Smooth muscle cell (in vitro differentiated cells): ENCODE measurements at regions not wholly inside any gene's neighbourhood (a gene's known extent, or its start where the extent isn't known, plus 50 kb on each side); places are given as distances from the start of the nearest gene placed in this dataset.

Experiments used
- DNase-seq: peaks from one replicate; lab custom pipeline; 2025; ENCODE audit not compliant: unreplicated experiment; lab: John Stamatoyannopoulos, UW
- H2AFZ ChIP-seq: fragments of 200-600 bp; sonication (generic); 2 replicates; pipeline ENCODE4 v1.6.0; 2016; ENCODE audit warnings: antibody characterized with exemption, low read depth, mild to moderate bottlenecking
- H3F3A ChIP-seq: fragments of 200-600 bp; sonication (generic); 2 replicates; pipeline ENCODE4 v1.6.0; 2017; ENCODE audit warnings: antibody characterized with exemption, low read depth
- H3K27ac ChIP-seq: fragments of 200-600 bp; sonication (generic); 2 replicates; pipeline ENCODE4 v1.5.1; 2016; ENCODE audit warnings: low read depth, mild to moderate bottlenecking
- H3K27me3 ChIP-seq: fragments of 200-600 bp; sonication (generic); 2 replicates; pipeline ENCODE4 v1.6.1; 2016; ENCODE audit warnings: low read depth, mild to moderate bottlenecking
- H3K36me3 ChIP-seq: fragments of 200-600 bp; sonication (generic); 2 replicates; pipeline ENCODE4 v1.5.1; 2016; ENCODE audit warnings: low read depth
- H3K4me1 ChIP-seq: fragments of 200-600 bp; sonication (generic); 2 replicates; pipeline ENCODE4 v1.5.1; 2016; ENCODE audit warnings: low read depth
- H3K4me2 ChIP-seq: fragments of 200-600 bp; sonication (generic); 2 replicates; pipeline ENCODE4 v1.6.0; 2016; ENCODE audit warnings: mild to moderate bottlenecking
- H3K4me3 ChIP-seq: fragments of 200-600 bp; sonication (generic); 2 replicates; pipeline ENCODE4 v1.5.1; 2016; ENCODE audit warnings: mild to moderate bottlenecking
- H3K79me2 ChIP-seq: fragments of 200-600 bp; sonication (generic); 2 replicates; pipeline ENCODE4 v1.6.0; 2016; ENCODE audit warnings: low read depth, mild to moderate bottlenecking
- H3K9ac ChIP-seq: fragments of 200-600 bp; sonication (generic); 2 replicates; pipeline ENCODE4 v1.6.0; 2016; ENCODE audit warnings: low read depth
- H3K9me3 ChIP-seq: fragments of 200-600 bp; sonication (generic); replicated peaks from 2 replicates; pipeline ENCODE4 v1.5.1; 2016; ENCODE audit warnings: low read depth
- H4K20me1 ChIP-seq: fragments of 200-600 bp; sonication (generic); 2 replicates; pipeline ENCODE4 v1.6.0; 2016; ENCODE audit warnings: low read depth
- WGBS: methylation state at CpG from one replicate; pipeline ENCODE4 v1.1.7; 2016; ENCODE audit warnings: low lambda C conversion rate; 5-methylcytosine and 5-hydroxymethylcytosine counted together
- TF ChIP-seq, protein P1 (sequence below): fragments of 200-600 bp; sonication (generic); IDR thresholded peaks from 2 replicates; pipeline ENCODE4 v1.5.1; 2017; ENCODE audit warnings: borderline replicate concordance, mild to moderate bottlenecking, antibody characterized with exemption; ENCODE audit not compliant: insufficient read depth, poor library complexity, severe bottlenecking

DNA sequence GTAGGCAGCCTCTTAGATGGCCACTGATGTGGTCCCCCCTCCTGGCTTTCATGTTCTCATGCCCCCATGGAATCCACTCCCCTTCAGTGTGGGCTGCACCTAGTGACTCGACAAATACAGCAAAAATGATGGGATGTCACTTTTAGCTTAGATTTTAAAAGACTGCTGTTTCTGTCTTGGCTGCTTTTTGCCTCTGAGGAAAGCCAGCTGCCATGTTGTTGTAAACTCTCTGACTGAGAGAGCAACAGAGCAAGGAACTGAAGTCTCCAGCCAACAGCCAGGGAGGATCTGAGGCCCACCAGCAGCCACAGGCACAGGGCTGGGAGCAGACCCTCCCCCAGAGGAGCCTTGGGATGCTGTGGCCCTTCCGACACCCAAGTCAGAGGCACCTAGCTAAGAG, 60.6 kb upstream of the MARCHF10 start:
- Histone ChIP-seq H3K36me3 (no peaks in the 10 kb centered on the region), H3K4me1 (peaks cover 8% of the 10 kb centered on the region), H3K9me3 (no peaks in the 10 kb centered on the region), H3K4me3 (no peak overlapping the region), H3K9ac (no peak overlapping the region), H3K27me3 (no peaks in the 10 kb centered on the region), H3K27ac (no peak overlapping the region), H3F3A (no peaks in the 10 kb centered on the region), H2AFZ (no peak overlapping the region), H3K4me2 (no peak overlapping the region), H3K79me2 (no peaks in the 10 kb centered on the region), H4K20me1 (no peaks in the 10 kb centered on the region)
- DNase-seq: no peak
- WGBS: 88% methylated on average over 2 of the region's 2 CpGs
- TF ChIP-seq, protein P1, sequence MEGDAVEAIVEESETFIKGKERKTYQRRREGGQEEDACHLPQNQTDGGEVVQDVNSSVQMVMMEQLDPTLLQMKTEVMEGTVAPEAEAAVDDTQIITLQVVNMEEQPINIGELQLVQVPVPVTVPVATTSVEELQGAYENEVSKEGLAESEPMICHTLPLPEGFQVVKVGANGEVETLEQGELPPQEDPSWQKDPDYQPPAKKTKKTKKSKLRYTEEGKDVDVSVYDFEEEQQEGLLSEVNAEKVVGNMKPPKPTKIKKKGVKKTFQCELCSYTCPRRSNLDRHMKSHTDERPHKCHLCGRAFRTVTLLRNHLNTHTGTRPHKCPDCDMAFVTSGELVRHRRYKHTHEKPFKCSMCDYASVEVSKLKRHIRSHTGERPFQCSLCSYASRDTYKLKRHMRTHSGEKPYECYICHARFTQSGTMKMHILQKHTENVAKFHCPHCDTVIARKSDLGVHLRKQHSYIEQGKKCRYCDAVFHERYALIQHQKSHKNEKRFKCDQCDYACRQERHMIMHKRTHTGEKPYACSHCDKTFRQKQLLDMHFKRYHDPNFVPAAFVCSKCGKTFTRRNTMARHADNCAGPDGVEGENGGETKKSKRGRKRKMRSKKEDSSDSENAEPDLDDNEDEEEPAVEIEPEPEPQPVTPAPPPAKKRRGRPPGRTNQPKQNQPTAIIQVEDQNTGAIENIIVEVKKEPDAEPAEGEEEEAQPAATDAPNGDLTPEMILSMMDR: no peak

DNA sequence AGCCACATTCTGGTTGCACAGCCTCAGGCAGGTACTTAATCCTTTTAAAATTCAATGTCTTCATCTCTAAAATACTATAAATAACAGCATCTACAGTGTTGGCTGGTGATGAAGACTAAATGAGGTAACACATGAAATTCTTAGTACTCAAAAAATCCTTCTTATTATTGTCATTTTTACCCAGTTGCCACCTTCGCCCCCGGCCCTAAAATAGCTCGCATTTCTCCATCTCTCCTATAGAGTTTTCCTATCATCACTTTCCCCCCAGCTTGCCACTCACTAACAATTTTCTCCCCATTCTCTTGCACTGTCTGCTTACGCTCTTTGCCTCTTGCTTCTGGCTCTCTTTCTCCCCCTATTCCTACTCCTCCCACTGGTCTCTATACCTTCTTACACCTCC, 59.9 kb upstream of the MARCHF10 start:
- TF ChIP-seq, protein P1: no peak
- peaks cover 8% of the 10 kb centered on the region for H3K4me1 ChIP-seq
- H3F3A ChIP-seq: no peaks in the 10 kb centered on the region
- H3K27ac ChIP-seq: no peak overlapping the region
- H2AFZ ChIP-seq: no peak overlapping the region
- WGBS: 93% methylated on average over 4 of the region's 4 CpGs
- H3K27me3 ChIP-seq: no peaks in the 10 kb centered on the region
- H3K4me3 ChIP-seq: no peak overlapping the region
- H3K79me2 ChIP-seq: no peaks in the 10 kb centered on the region
- H3K9ac ChIP-seq: no peak overlapping the region
- H3K36me3 ChIP-seq: no peaks in the 10 kb centered on the region
- no peak for DNase-seq
- no peaks in the 10 kb centered on the region for H4K20me1 ChIP-seq
- H3K9me3 ChIP-seq: no peaks in the 10 kb centered on the region
- H3K4me2 ChIP-seq: no peak overlapping the region

DNA sequence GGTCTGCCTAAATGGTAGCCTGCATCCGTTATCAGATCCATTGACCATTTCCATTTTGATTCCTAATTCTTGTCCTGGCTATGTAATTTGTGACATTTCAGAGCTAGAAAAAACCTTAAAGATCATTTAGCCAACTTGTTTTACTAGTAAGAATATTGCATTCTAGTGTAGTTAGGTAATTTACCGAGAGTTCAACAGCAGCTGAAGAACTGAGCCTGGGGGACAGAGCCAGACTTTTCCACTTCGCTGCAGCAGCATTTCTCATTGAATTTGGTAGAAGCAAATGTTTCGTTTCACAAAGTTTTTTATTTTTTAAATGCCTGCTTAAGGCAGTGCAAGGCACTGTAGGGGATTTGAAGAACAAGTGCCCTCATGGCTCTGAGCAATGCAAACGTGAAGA, 59.2 kb upstream of the MARCHF10 start:
- Histone ChIP-seq H2AFZ (no peak overlapping the region), H3K27ac (no peak overlapping the region), H3F3A (no peaks in the 10 kb centered on the region), H3K9ac (no peak overlapping the region), H4K20me1 (no peaks in the 10 kb centered on the region), H3K36me3 (no peaks in the 10 kb centered on the region), H3K9me3 (no peaks in the 10 kb centered on the region), H3K79me2 (no peaks in the 10 kb centered on the region), H3K4me3 (no peak overlapping the region), H3K4me1 (peaks cover 8% of the 10 kb centered on the region), H3K27me3 (no peaks in the 10 kb centered on the region), H3K4me2 (no peak overlapping the region)
- DNase-seq: no peak
- TF ChIP-seq, protein P1: no peak
- 90% methylated on average over 5 of the region's 5 CpGs for WGBS

DNA sequence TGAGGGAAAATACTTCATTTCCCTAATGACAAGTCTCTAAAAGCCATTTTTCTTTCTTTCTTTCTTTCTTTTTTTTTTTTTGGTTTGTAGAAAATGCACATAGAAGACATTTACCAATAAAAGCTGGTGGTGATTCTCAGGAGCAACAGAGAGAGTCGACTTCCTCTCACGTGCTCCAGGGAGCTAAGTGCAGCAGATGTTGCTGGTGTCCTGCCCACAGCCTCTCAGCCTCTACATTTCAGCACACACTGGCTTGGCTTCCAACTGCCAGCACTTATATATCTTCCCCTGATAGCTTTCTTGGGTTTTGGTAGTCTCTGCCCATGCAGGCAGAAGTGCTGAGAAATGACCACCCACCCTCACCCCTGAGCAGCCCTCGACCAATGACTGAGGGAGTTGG, 58.4 kb upstream of the MARCHF10 start:
- H2AFZ ChIP-seq: no peak overlapping the region
- no peak overlapping the region for H3K9ac ChIP-seq
- H3K4me3 ChIP-seq: no peak overlapping the region
- TF ChIP-seq, protein P1: no peak
- H3K9me3 ChIP-seq: no peaks in the 10 kb centered on the region
- H3K27ac ChIP-seq: no peak overlapping the region
- H3K79me2 ChIP-seq: no peaks in the 10 kb centered on the region
- DNase-seq: no peak
- no peak overlapping the region for H3K4me2 ChIP-seq
- H4K20me1 ChIP-seq: no peaks in the 10 kb centered on the region
- WGBS: 90% methylated on average over 3 of the region's 3 CpGs
- H3K4me1 ChIP-seq: peaks cover 8% of the 10 kb centered on the region
- H3K36me3 ChIP-seq: no peaks in the 10 kb centered on the region
- no peaks in the 10 kb centered on the region for H3F3A ChIP-seq
- no peaks in the 10 kb centered on the region for H3K27me3 ChIP-seq
